ENCODE measurements at regions not wholly inside any gene's neighbourhood (a gene's known extent, or its start where the extent isn't known, plus 50 kb on each side); places are given as distances from the start of the nearest gene placed in this dataset.

DNA sequence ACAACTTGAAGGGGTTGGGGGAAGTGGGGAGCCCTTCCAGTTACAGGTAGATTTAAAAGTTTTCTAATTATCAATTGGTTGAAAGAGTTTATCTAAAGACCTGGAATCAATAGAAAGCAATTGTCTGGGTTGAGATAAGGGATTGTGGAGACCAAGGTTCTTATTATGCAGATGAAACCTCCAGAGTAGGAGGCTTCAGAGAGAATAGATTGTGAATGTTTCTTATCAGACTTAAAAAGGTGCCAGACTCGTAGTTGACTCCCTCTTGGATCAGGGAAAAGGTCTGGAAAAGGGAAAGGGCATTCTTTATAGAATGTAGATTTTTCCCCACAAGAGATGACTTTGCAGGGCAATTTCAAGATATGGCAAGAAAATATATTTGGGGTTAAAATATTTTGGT is 100.8 kb downstream of the GADD45G start:
- H3K27ac ChIP-seq (ENCODE audit: low read depth, low read length), result no peak overlapping the region
- no peaks in the 10 kb centered on the region for H3K9me3 ChIP-seq (ENCODE audit: control insufficient read depth in 3 of 3, low read length in 3 of 3)
- H3K4me1 ChIP-seq (ENCODE audit: control insufficient read depth in 3 of 3, insufficient read depth in 3 of 3, low read length in 3 of 3), result peaks cover 0 to 4% (median 0%) of the 10 kb centered on the region in 3 donors
- H3K27me3 ChIP-seq (ENCODE audit: control insufficient read depth in 3 of 3, insufficient read depth in 3 of 3, low read length in 3 of 3), result no peaks in the 10 kb centered on the region
- no peak overlapping the region for H3K4me3 ChIP-seq (ENCODE audit: low read length in 3 of 3)
- H3K36me3 ChIP-seq (ENCODE audit: control insufficient read depth in 3 of 3, insufficient read depth in 3 of 3, low read length in 3 of 3), result no peaks in the 10 kb centered on the region
- H3K9ac ChIP-seq (ENCODE audit: low read depth in 1 of 3, low read length in 3 of 3), result no peak overlapping the region

DNA sequence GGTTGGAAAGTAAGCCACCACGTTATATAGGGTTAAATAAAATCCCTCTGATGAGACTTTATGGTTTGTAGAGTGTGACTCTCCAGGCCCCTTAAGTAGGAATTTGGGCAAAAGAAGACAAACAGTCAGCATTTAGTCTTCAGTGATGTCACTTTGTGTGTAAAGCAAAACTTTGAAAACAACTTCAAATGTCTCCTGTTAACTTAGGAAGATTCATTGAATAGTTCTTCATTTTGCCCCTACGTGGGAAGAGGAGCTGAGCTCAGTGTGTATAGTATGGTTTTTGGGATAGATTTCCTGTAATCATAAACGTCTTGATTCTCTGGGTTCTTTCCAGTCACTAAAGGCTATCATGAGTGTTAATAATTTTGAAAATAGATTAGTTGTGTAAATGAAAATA is 101.3 kb downstream of the GADD45G start:
- H3K9ac ChIP-seq (ENCODE audit: low read depth in 1 of 3, low read length in 3 of 3), result no peak overlapping the region
- H3K27ac ChIP-seq (ENCODE audit: low read depth, low read length), result no peak overlapping the region
- peaks cover 0 to 4% (median 0%) of the 10 kb centered on the region in 3 donors for H3K4me1 ChIP-seq (ENCODE audit: control insufficient read depth in 3 of 3, insufficient read depth in 3 of 3, low read length in 3 of 3)
- no peaks in the 10 kb centered on the region for H3K36me3 ChIP-seq (ENCODE audit: control insufficient read depth in 3 of 3, insufficient read depth in 3 of 3, low read length in 3 of 3)
- H3K27me3 ChIP-seq (ENCODE audit: control insufficient read depth in 3 of 3, insufficient read depth in 3 of 3, low read length in 3 of 3), result no peaks in the 10 kb centered on the region
- no peaks in the 10 kb centered on the region for H3K9me3 ChIP-seq (ENCODE audit: control insufficient read depth in 3 of 3, low read length in 3 of 3)
- H3K4me3 ChIP-seq (ENCODE audit: low read length in 3 of 3), result no peak overlapping the region

DNA sequence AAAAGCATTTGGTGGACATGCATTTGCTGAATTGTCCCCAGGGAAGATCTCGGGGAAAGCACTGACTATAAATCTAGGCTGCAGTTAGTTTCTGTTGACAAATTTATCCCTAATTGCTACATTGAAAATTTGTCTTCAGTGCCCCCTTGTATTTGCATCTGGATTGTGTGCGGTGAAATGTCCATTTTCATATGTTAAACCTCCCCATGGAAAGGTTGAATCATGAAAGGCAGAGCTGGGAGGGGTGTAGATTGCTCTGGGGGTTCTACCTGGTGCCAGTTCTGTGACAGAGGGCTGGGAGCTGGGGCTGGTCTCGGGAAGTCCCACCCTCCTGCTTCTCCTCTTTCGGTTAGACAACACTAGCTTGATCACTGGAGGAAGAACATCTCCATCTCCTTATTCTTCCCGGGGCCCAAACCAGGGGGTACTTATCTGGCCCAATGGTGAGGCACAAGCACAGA is 101.9 kb downstream of the GADD45G start:
- Histone ChIP-seq H3K4me3 (ENCODE audit: low read length in 3 of 3) (no peak overlapping the region), H3K27ac (ENCODE audit: low read depth, low read length) (no peak overlapping the region), H3K27me3 (ENCODE audit: control insufficient read depth in 3 of 3, insufficient read depth in 3 of 3, low read length in 3 of 3) (no peaks in the 10 kb centered on the region), H3K4me1 (ENCODE audit: control insufficient read depth in 3 of 3, insufficient read depth in 3 of 3, low read length in 3 of 3) (peaks cover 0 to 4% (median 0%) of the 10 kb centered on the region in 3 donors), H3K9me3 (ENCODE audit: control insufficient read depth in 3 of 3, low read length in 3 of 3) (no peaks in the 10 kb centered on the region), H3K36me3 (ENCODE audit: control insufficient read depth in 3 of 3, insufficient read depth in 3 of 3, low read length in 3 of 3) (no peaks in the 10 kb centered on the region), H3K9ac (ENCODE audit: low read depth in 1 of 3, low read length in 3 of 3) (no peak overlapping the region)

GRCh38 chr9:89710697-89711096 is 105.9 kb downstream of the GADD45G start:
- Histone ChIP-seq H3K9ac (ENCODE audit: low read depth in 1 of 3, low read length in 3 of 3) (no peak overlapping the region), H3K9me3 (ENCODE audit: control insufficient read depth in 3 of 3, low read length in 3 of 3) (no peaks in the 10 kb centered on the region), H3K4me3 (ENCODE audit: low read length in 3 of 3) (no peak overlapping the region), H3K27ac (ENCODE audit: low read depth, low read length) (no peak overlapping the region), H3K36me3 (ENCODE audit: control insufficient read depth in 3 of 3, insufficient read depth in 3 of 3, low read length in 3 of 3) (no peaks in the 10 kb centered on the region), H3K27me3 (ENCODE audit: control insufficient read depth in 3 of 3, insufficient read depth in 3 of 3, low read length in 3 of 3) (peaks cover 0 to 4% (median 0%) of the 10 kb centered on the region in 3 donors), H3K4me1 (ENCODE audit: control insufficient read depth in 3 of 3, insufficient read depth in 3 of 3, low read length in 3 of 3) (peaks cover 0 to 4% (median 0%) of the 10 kb centered on the region in 3 donors)

- peaks cover 0 to 4% (median 0%) of the 10 kb centered on the region in 3 donors for H3K4me1 ChIP-seq (ENCODE audit: control insufficient read depth in 3 of 3, insufficient read depth in 3 of 3, low read length in 3 of 3)
- H3K27ac ChIP-seq (ENCODE audit: low read depth, low read length), result no peak overlapping the region
- H3K27me3 ChIP-seq (ENCODE audit: control insufficient read depth in 3 of 3, insufficient read depth in 3 of 3, low read length in 3 of 3), result peaks cover 0 to 4% (median 0%) of the 10 kb centered on the region in 3 donors
- H3K9ac ChIP-seq (ENCODE audit: low read depth in 1 of 3, low read length in 3 of 3), result no peak overlapping the region
- H3K36me3 ChIP-seq (ENCODE audit: control insufficient read depth in 3 of 3, insufficient read depth in 3 of 3, low read length in 3 of 3), result no peaks in the 10 kb centered on the region
- H3K9me3 ChIP-seq (ENCODE audit: control insufficient read depth in 3 of 3, low read length in 3 of 3), result no peaks in the 10 kb centered on the region
- H3K4me3 ChIP-seq (ENCODE audit: low read length in 3 of 3), result no peak overlapping the region
Measured at GRCh38 chr9:89711866-89712265, 107.1 kb downstream of the GADD45G start.

- no peak overlapping the region for H3K27ac ChIP-seq (ENCODE audit: low read depth, low read length)
- no peaks in the 10 kb centered on the region for H3K9me3 ChIP-seq (ENCODE audit: control insufficient read depth in 3 of 3, low read length in 3 of 3)
- H3K27me3 ChIP-seq (ENCODE audit: control insufficient read depth in 3 of 3, insufficient read depth in 3 of 3, low read length in 3 of 3), result peaks cover 0 to 4% (median 0%) of the 10 kb centered on the region in 3 donors
- H3K9ac ChIP-seq (ENCODE audit: low read depth in 1 of 3, low read length in 3 of 3), result no peak overlapping the region
- H3K4me1 ChIP-seq (ENCODE audit: control insufficient read depth in 3 of 3, insufficient read depth in 3 of 3, low read length in 3 of 3), result peaks cover 0 to 4% (median 0%) of the 10 kb centered on the region in 3 donors
- H3K4me3 ChIP-seq (ENCODE audit: low read length in 3 of 3), result no peak overlapping the region
- H3K36me3 ChIP-seq (ENCODE audit: control insufficient read depth in 3 of 3, insufficient read depth in 3 of 3, low read length in 3 of 3), result no peaks in the 10 kb centered on the region
Measured at GRCh38 chr9:89712283-89712682, 107.5 kb downstream of the GADD45G start.

GRCh38 chr9:89714321-89714720 is 109.5 kb downstream of the GADD45G start:
- Histone ChIP-seq H3K4me1 (ENCODE audit: control insufficient read depth in 3 of 3, insufficient read depth in 3 of 3, low read length in 3 of 3) (peaks cover 0 to 14% (median 2%) of the 10 kb centered on the region in 3 donors), H3K9ac (ENCODE audit: low read depth in 1 of 3, low read length in 3 of 3) (no peak overlapping the region), H3K27me3 (ENCODE audit: control insufficient read depth in 3 of 3, insufficient read depth in 3 of 3, low read length in 3 of 3) (peaks cover 0 to 4% (median 0%) of the 10 kb centered on the region in 3 donors), H3K9me3 (ENCODE audit: control insufficient read depth in 3 of 3, low read length in 3 of 3) (peaks cover 0 to 7% (median 0%) of the 10 kb centered on the region in 3 donors), H3K27ac (ENCODE audit: low read depth, low read length) (no peak overlapping the region), H3K4me3 (ENCODE audit: low read length in 3 of 3) (no peak overlapping the region), H3K36me3 (ENCODE audit: control insufficient read depth in 3 of 3, insufficient read depth in 3 of 3, low read length in 3 of 3) (no peaks in the 10 kb centered on the region)

- no peak overlapping the region for H3K4me3 ChIP-seq (ENCODE audit: low read length in 3 of 3)
- H3K4me1 ChIP-seq (ENCODE audit: control insufficient read depth in 3 of 3, insufficient read depth in 3 of 3, low read length in 3 of 3), result peaks cover 2 to 15% (median 3%) of the 10 kb centered on the region in 3 donors
- H3K9ac ChIP-seq (ENCODE audit: low read depth in 1 of 3, low read length in 3 of 3), result no peak overlapping the region
- H3K27ac ChIP-seq (ENCODE audit: low read depth, low read length), result no peak overlapping the region
- H3K27me3 ChIP-seq (ENCODE audit: control insufficient read depth in 3 of 3, insufficient read depth in 3 of 3, low read length in 3 of 3), result peaks cover 0 to 4% (median 0%) of the 10 kb centered on the region in 3 donors
- no peaks in the 10 kb centered on the region for H3K36me3 ChIP-seq (ENCODE audit: control insufficient read depth in 3 of 3, insufficient read depth in 3 of 3, low read length in 3 of 3)
- peaks cover 0 to 7% (median 0%) of the 10 kb centered on the region in 3 donors for H3K9me3 ChIP-seq (ENCODE audit: control insufficient read depth in 3 of 3, low read length in 3 of 3)
Measured at GRCh38 chr9:89715318-89715858, 110.6 kb downstream of the GADD45G start.

DNA sequence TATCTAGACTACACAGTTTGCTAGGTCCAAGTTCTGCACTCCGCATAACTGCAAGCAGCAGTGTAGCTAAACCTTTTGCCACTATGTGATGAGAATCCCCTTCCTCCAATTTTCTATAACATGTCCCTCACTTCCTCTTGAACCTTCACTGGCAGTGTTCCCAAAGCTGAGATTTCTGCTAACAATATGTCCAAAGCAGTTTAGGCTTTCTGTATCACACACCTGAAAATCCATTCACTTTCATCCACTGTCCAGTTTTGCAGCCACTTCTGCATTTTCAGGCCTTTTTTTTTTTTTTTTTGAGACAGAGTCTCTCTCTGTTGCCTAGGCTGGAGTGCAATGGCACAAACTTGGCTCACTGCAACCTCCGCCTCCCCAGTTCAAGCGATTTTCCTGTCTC is 111.1 kb downstream of the GADD45G start:
- no peak overlapping the region for H3K27ac ChIP-seq (ENCODE audit: low read depth, low read length)
- H3K36me3 ChIP-seq (ENCODE audit: control insufficient read depth in 3 of 3, insufficient read depth in 3 of 3, low read length in 3 of 3), result no peaks in the 10 kb centered on the region
- no peak overlapping the region for H3K4me3 ChIP-seq (ENCODE audit: low read length in 3 of 3)
- peaks cover 0 to 4% (median 0%) of the 10 kb centered on the region in 3 donors for H3K27me3 ChIP-seq (ENCODE audit: control insufficient read depth in 3 of 3, insufficient read depth in 3 of 3, low read length in 3 of 3)
- peaks cover 0 to 7% (median 0%) of the 10 kb centered on the region in 3 donors for H3K9me3 ChIP-seq (ENCODE audit: control insufficient read depth in 3 of 3, low read length in 3 of 3)
- no peak overlapping the region for H3K9ac ChIP-seq (ENCODE audit: low read depth in 1 of 3, low read length in 3 of 3)
- peaks cover 2 to 18% (median 6%) of the 10 kb centered on the region in 3 donors for H3K4me1 ChIP-seq (ENCODE audit: control insufficient read depth in 3 of 3, insufficient read depth in 3 of 3, low read length in 3 of 3)

- peaks cover 0 to 4% (median 0%) of the 10 kb centered on the region in 3 donors for H3K27me3 ChIP-seq (ENCODE audit: control insufficient read depth in 3 of 3, insufficient read depth in 3 of 3, low read length in 3 of 3)
- H3K4me3 ChIP-seq (ENCODE audit: low read length in 3 of 3), result no peak overlapping the region
- no peak overlapping the region for H3K27ac ChIP-seq (ENCODE audit: low read depth, low read length)
- H3K4me1 ChIP-seq (ENCODE audit: control insufficient read depth in 3 of 3, insufficient read depth in 3 of 3, low read length in 3 of 3), result peaks cover 3 to 25% (median 11%) of the 10 kb centered on the region in 3 donors
- peaks cover 0 to 7% (median 0%) of the 10 kb centered on the region in 3 donors for H3K9me3 ChIP-seq (ENCODE audit: control insufficient read depth in 3 of 3, low read length in 3 of 3)
- no peak overlapping the region for H3K9ac ChIP-seq (ENCODE audit: low read depth in 1 of 3, low read length in 3 of 3)
- no peaks in the 10 kb centered on the region for H3K36me3 ChIP-seq (ENCODE audit: control insufficient read depth in 3 of 3, insufficient read depth in 3 of 3, low read length in 3 of 3)
Measured at GRCh38 chr9:89716559-89716958, 111.7 kb downstream of the GADD45G start.

All from skeletal muscle tissue (tissue), 3 donors.